Naive B cell (primary cell): ENCODE measurements at regions not wholly inside any gene's neighbourhood (a gene's known extent, or its start where the extent isn't known, plus 50 kb on each side); places are given as distances from the start of the nearest gene placed in this dataset.
"Not testable (repeated sequence)": the region's sequence is repeated elsewhere in the genome, so short reads cannot be mapped to it uniquely, and the experiment has no call there.

Experiments
- ATAC-seq, 2 donors: fragments of 150-1000 bp; cut with Tn5 transposase; 2 replicates each; pipeline ENCODE4 v1.10.0; 2021; ENCODE audit warnings: low read depth in 2 of 2, mild to moderate bottlenecking in 2 of 2, moderate library complexity in 2 of 2
- DNase-seq: peaks from one replicate; pipeline ENCODE4 v3.0.0; 2022
- H3K27ac Mint-ChIP-seq, 6 donors: one replicate each; pipeline ENCODE4 v1.8.0; 2020 to 2022; ENCODE audit warnings: mild to moderate bottlenecking in 6 of 6, mixed read lengths in 6 of 6, moderate library complexity in 5 of 6, inconsistent platforms in 2 of 6
- H3K27me3 Mint-ChIP-seq, 3 donors: one replicate each; pipeline ENCODE4 v1.8.0; 2021 to 2022; ENCODE audit warnings: mixed read lengths in 3 of 3, mild to moderate bottlenecking in 1 of 3
- H3K36me3 Mint-ChIP-seq, 2 donors: one replicate each; pipeline ENCODE4 v1.8.0; 2020 to 2022; ENCODE audit warnings: mixed read lengths in 2 of 2, inconsistent platforms in 1 of 2, mild to moderate bottlenecking in 1 of 2
- H3K4me1 Mint-ChIP-seq, 3 donors: one replicate each; pipeline ENCODE4 v1.8.0; 2020 to 2022; ENCODE audit warnings: mixed read lengths in 3 of 3, inconsistent platforms in 1 of 3, mild to moderate bottlenecking in 1 of 3, moderate library complexity in 1 of 3
- H3K4me3 Mint-ChIP-seq, 8 donors: one replicate each; pipeline ENCODE4 v1.8.0; 2020 to 2022; ENCODE audit warnings: mild to moderate bottlenecking in 8 of 8, mixed read lengths in 8 of 8, moderate library complexity in 8 of 8, inconsistent platforms in 2 of 8
- H3K9me3 Mint-ChIP-seq, 7 donors: one replicate each; pipeline ENCODE4 v1.8.0; 2020 to 2022; ENCODE audit warnings: mixed read lengths in 7 of 7, mild to moderate bottlenecking in 5 of 7, inconsistent platforms in 2 of 7, moderate library complexity in 1 of 7

DNA sequence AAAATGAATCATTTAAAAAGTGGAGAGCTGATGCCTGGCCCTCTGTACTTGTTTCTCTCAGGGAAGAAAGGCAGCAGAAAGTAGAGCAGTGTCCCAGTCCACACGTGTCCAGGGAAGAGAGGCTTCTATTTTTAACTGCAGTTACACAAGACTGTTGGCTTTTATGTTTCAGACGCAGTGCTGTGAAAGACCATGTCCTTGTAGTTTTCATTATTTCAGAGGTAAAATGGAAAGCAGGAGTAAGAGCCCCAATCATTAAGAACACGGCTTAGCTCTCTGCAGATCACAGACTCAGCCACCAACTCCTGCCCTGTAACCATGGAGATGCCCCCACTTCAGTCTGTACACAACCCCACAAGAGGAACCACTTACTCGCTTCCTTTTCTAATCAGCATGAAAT lies 336.3 kb downstream of the DAD1 start:
- Mint-ChIP-seq H3K4me1 (no peaks in the 10 kb centered on the region), H3K27ac (no peak overlapping the region), H3K9me3 (peaks cover 0 to 6% (median 0%) of the 10 kb centered on the region in 7 donors), H3K4me3 (no peak overlapping the region), H3K36me3 (no peaks in the 10 kb centered on the region), H3K27me3 (peaks cover 8 to 21% (median 16%) of the 10 kb centered on the region in 3 donors)
- ATAC-seq: no peak
- no peak for DNase-seq

DNA sequence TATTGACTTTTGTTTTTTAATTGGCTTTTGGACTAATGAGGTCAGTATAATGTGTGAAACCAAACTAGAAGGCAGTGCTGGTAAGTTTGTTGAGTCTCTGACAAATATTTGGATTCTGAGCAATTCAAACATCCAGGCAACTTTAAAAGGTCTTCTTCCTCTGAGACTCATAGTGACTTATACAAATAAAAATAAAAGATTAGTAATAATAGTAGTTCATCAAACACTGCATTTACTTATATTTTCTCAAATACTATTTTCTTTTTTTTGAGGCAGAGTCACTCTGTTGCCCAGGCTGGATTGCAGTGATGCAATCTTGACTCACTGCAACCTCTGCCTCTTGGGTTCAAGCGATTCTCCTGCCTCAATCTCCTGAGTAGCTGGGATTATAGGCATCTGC lies 337.9 kb downstream of the DAD1 start:
- H3K9me3 Mint-ChIP-seq: no peaks in the 10 kb centered on the region
- DNase-seq (no peak), ATAC-seq (no peak)
- H3K27me3 Mint-ChIP-seq: peaks cover 18 to 32% (median 28%) of the 10 kb centered on the region in 3 donors
- no peaks in the 10 kb centered on the region for H3K36me3 Mint-ChIP-seq
- H3K4me3 Mint-ChIP-seq: no peak overlapping the region
- no peaks in the 10 kb centered on the region for H3K4me1 Mint-ChIP-seq
- no peak overlapping the region for H3K27ac Mint-ChIP-seq

DNA sequence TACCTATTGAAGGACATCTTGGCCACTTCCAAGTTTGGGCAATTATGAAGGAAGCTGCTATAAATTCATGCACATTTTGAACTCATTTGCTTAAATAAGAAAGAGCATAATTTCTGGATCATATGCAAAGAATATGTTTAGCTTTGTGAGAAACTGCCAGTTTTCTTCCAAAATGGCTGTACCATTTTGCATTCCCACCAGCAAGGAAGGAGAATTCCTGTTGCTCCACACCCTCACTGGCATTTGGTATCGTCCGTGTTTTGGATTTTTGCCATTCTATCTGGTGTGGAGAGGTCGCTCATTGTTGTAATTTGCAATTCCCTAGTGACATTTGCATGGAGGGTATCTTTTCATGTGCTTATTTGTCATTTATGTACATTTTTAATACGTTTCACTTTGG lies 339.3 kb downstream of the DAD1 start:
- no peaks in the 10 kb centered on the region for H3K4me1 Mint-ChIP-seq

GRCh38 chr14:22243971-22244581 lies 344.9 kb downstream of the DAD1 start:
- H3K36me3 Mint-ChIP-seq: no peaks in the 10 kb centered on the region
- ATAC-seq (no peak), DNase-seq (no peak)
- H3K4me3 Mint-ChIP-seq: no peak overlapping the region
- H3K4me1 Mint-ChIP-seq: no peaks in the 10 kb centered on the region
- H3K27me3 Mint-ChIP-seq: peaks cover 19 to 42% (median 33%) of the 10 kb centered on the region in 3 donors
- no peaks in the 10 kb centered on the region for H3K9me3 Mint-ChIP-seq
- peak overlapping the region in 1 of 6 donors; percentile 44 for H3K27ac Mint-ChIP-seq

More for the DNA sequence above, 339.3 kb downstream of the DAD1 start:
- no peak for ATAC-seq
- H3K4me3 Mint-ChIP-seq: no peak overlapping the region
- H3K36me3 Mint-ChIP-seq: no peaks in the 10 kb centered on the region
- peaks cover 15 to 32% (median 28%) of the 10 kb centered on the region in 3 donors for H3K27me3 Mint-ChIP-seq
- no peak for DNase-seq
- no peaks in the 10 kb centered on the region for H3K9me3 Mint-ChIP-seq
- no peak overlapping the region for H3K27ac Mint-ChIP-seq

DNA sequence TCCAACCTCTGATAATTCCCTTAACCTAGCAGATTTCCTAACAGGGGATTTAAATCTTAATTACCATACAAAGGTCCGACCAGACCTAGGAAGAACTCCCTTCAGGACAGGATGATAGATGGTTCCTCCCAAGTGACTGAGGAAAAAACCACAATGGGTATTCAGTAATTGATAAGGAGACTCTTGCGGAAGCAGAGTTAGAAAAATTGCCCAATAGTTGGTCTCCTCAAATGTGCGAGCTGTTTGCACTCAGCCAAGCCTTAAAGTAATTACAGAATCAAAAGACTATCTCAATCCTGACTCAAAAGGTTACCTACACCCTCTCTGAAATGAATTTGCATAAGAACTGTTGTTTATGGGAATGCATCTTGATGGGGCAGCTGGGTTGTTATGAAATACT lies 350.7 kb downstream of the DAD1 start:
- not testable (repeated sequence) for H3K4me1 Mint-ChIP-seq, H3K27ac Mint-ChIP-seq, H3K36me3 Mint-ChIP-seq, ATAC-seq, DNase-seq, H3K9me3 Mint-ChIP-seq, H3K4me3 Mint-ChIP-seq
- H3K27me3 Mint-ChIP-seq: peaks cover 9 to 42% (median 31%) of the 10 kb centered on the region in 3 donors

GRCh38 chr14:22233377-22233776 lies 355.6 kb downstream of the DAD1 start:
- Mint-ChIP-seq H3K36me3 (no peaks in the 10 kb centered on the region), H3K27ac (peak overlapping the region in 1 of 6 donors; percentile 34), H3K9me3 (peaks cover 0 to 3% (median 0%) of the 10 kb centered on the region in 7 donors), H3K27me3 (peaks cover 4 to 22% (median 14%) of the 10 kb centered on the region in 3 donors), H3K4me3 (no peak overlapping the region), H3K4me1 (peaks cover 28 to 34% (median 29%) of the 10 kb centered on the region in 3 donors)
- DNase-seq (no peak), ATAC-seq (no peak)

- Mint-ChIP-seq H3K36me3 (no peaks in the 10 kb centered on the region), H3K27me3 (peaks cover 4 to 21% (median 11%) of the 10 kb centered on the region in 3 donors), H3K4me1 (peaks cover 28 to 34% (median 29%) of the 10 kb centered on the region in 3 donors), H3K9me3 (peaks cover 0 to 3% (median 0%) of the 10 kb centered on the region in 7 donors), H3K4me3 (no peak overlapping the region), H3K27ac (no peak overlapping the region)
- ATAC-seq (no peak), DNase-seq (no peak)
Observed at GRCh38 chr14:22232933-22233332, 356.1 kb downstream of the DAD1 start.

DNA sequence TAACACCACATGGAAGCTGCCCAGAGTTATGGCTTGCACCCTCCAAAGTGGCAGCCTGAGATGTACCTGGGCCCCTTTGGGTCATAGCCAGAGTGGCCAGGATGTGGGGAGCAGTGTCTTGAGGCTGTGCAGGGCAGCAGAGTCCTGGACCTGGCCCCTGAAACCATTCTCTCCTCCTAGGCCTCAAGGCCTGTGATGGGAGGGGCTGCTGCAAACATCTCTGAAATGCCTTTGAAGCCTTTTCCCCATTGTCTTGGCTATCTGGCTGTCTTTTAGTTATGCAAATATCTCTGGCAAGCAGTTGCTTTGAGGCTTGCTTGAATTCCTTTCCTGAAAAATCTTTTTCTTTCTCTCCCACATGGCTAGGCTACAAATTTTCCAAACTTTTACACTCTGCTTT lies 356.5 kb downstream of the DAD1 start:
- Mint-ChIP-seq H3K4me3 (no peak overlapping the region), H3K9me3 (peaks cover 0 to 3% (median 0%) of the 10 kb centered on the region in 7 donors), H3K27ac (no peak overlapping the region), H3K4me1 (peaks cover 28 to 34% (median 29%) of the 10 kb centered on the region in 3 donors), H3K36me3 (no peaks in the 10 kb centered on the region), H3K27me3 (peaks cover under 1 to 16% (median 6%) of the 10 kb centered on the region in 3 donors)
- DNase-seq: no peak
- ATAC-seq: no peak

- peak overlapping the region in 3 of 6 donors; percentile 56 to 62 (median 60) for H3K27ac Mint-ChIP-seq
- H3K36me3 Mint-ChIP-seq: no peaks in the 10 kb centered on the region
- peak overlapping the region in 4 of 8 donors; percentile 13 to 65 (median 20) for H3K4me3 Mint-ChIP-seq
- H3K9me3 Mint-ChIP-seq: peaks cover 0 to 3% (median 0%) of the 10 kb centered on the region in 7 donors
- peak; percentile 81 to 87 for ATAC-seq
- DNase-seq: peak; percentile 45
- peaks cover 38 to 46% (median 40%) of the 10 kb centered on the region in 3 donors for H3K4me1 Mint-ChIP-seq
- H3K27me3 Mint-ChIP-seq: peaks cover 0 to 7% (median 0%) of the 10 kb centered on the region in 3 donors
Observed at GRCh38 chr14:22231018-22231417, 358.0 kb downstream of the DAD1 start.

GRCh38 chr14:22230517-22230916 lies 358.5 kb downstream of the DAD1 start:
- Mint-ChIP-seq H3K9me3 (peaks cover 0 to 3% (median 0%) of the 10 kb centered on the region in 7 donors), H3K4me1 (peaks cover 38 to 47% (median 40%) of the 10 kb centered on the region in 3 donors), H3K4me3 (peak overlapping the region in 4 of 8 donors; percentile 17 to 65 (median 20)), H3K36me3 (no peaks in the 10 kb centered on the region), H3K27ac (peak overlapping the region in 3 of 6 donors; percentile 56 to 91 (median 62)), H3K27me3 (peaks cover 0 to 5% (median 0%) of the 10 kb centered on the region in 3 donors)
- no peak for ATAC-seq
- no peak for DNase-seq

GRCh38 chr14:22227084-22227483 lies 361.9 kb downstream of the DAD1 start:
- no peaks in the 10 kb centered on the region for H3K36me3 Mint-ChIP-seq
- peaks cover 38 to 47% (median 39%) of the 10 kb centered on the region in 3 donors for H3K4me1 Mint-ChIP-seq
- no peak for ATAC-seq
- no peaks in the 10 kb centered on the region for H3K9me3 Mint-ChIP-seq
- no peak overlapping the region for H3K4me3 Mint-ChIP-seq
- H3K27ac Mint-ChIP-seq: peak overlapping the region in 3 of 6 donors; percentile 89 to 96 (median 92)
- DNase-seq: no peak
- no peaks in the 10 kb centered on the region for H3K27me3 Mint-ChIP-seq

- peaks cover 32 to 42% (median 34%) of the 10 kb centered on the region in 3 donors for H3K4me1 Mint-ChIP-seq
- DNase-seq: peak; percentile 82
- H3K9me3 Mint-ChIP-seq: no peaks in the 10 kb centered on the region
Observed at GRCh38 chr14:22226381-22226780, 362.6 kb downstream of the DAD1 start.

DNA sequence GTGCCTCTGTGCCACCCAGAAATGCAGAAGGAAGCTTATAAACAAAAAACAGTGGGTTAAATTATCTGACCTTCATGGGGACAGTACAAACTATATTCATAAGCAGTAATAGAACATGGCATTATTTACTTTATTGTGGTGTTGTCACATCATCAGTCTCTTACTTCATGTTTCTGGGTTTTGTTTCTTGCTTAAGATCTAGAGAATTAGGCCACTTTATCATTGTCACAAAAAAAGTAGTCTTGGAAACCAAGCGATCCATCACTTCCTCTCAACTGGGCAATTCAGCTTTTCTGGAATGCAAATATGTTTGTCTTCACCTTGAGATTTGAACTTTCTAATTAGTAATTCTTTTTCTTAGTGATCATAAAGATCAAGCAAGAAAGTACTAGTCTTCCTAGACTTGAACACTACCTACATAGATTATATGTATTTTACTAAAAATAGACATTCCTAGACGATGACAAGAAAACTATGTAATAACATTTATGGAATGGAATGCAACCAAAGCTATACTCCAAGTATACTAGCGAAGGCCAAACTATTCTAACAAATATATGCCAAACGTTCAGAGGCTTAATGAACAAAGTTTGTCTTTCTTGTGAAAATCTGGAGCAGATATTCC lies 363.4 kb downstream of the DAD1 start:
- Mint-ChIP-seq H3K9me3 (no peaks in the 10 kb centered on the region), H3K4me1 (peaks cover 25 to 37% (median 26%) of the 10 kb centered on the region in 3 donors), H3K27me3 (peaks cover 10 to 13% (median 11%) of the 10 kb centered on the region in 3 donors), H3K36me3 (no peaks in the 10 kb centered on the region), H3K4me3 (no peak overlapping the region), H3K27ac (no peak overlapping the region)
- ATAC-seq: no peak
- DNase-seq: no peak

More at GRCh38 chr14:22226381-22226780, 362.6 kb downstream of the DAD1 start:
- no peaks in the 10 kb centered on the region for H3K36me3 Mint-ChIP-seq
- peak overlapping the region; percentile 23 to 89 (median 64) for H3K4me3 Mint-ChIP-seq
- H3K27me3 Mint-ChIP-seq: peaks cover 3 to 7% (median 5%) of the 10 kb centered on the region in 3 donors
- H3K27ac Mint-ChIP-seq: peak overlapping the region; percentile 40 to 96 (median 90)
- peak; percentile 80 to 84 for ATAC-seq

DNA sequence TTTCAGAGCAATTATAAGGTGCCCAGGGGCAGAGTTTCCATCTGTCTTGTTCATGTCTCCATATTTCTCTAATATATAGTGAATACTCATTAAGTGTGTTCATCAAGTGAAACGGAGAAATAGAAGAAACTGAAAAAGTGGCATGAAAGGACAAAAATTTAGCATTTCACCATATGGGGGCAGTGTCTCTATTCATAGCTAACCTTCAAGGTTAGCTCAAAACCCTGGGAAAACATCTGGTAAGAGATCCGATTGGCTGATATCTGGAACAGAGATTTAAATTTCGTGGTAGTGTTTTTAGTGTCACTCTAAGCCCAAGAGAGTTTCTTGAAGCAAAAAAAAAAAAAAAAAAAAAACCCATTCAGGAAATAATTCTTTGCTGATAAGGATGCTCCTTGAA lies 367.5 kb downstream of the DAD1 start:
- DNase-seq: no peak
- Mint-ChIP-seq H3K4me1 (peaks cover 4 to 15% (median 11%) of the 10 kb centered on the region in 3 donors), H3K9me3 (peaks cover 0 to 4% (median 0%) of the 10 kb centered on the region in 7 donors), H3K27me3 (peaks cover 14 to 23% (median 21%) of the 10 kb centered on the region in 3 donors), H3K27ac (no peak overlapping the region), H3K36me3 (no peaks in the 10 kb centered on the region), H3K4me3 (no peak overlapping the region)
- ATAC-seq: peak in 1 of 2 donors; percentile 6
